ENCODE measurements at regions not wholly inside any gene's neighbourhood (a gene's known extent, or its start where the extent isn't known, plus 50 kb on each side); places are given as distances from the start of the nearest gene placed in this dataset.

DNA sequence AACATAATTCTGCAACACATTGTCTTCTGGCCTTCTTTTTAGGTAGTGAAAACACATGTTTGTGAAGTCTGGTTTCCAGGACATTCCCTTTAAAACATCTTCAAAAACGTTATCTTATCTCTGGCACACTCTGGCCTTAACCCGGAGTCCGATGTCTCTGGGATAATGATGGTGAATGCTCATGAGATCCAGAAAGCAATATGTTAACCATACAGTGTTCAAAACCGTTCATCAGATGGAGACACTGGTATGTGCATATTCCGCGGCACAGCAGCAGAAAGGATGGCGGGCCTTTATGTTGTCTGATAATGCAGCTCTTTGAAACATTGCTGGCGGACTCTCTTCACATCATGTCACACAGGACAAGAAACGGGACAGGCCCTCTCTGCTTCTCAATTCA, 605.2 kb downstream of the CCDC171 start:
- TF ChIP-seq, protein P1, sequence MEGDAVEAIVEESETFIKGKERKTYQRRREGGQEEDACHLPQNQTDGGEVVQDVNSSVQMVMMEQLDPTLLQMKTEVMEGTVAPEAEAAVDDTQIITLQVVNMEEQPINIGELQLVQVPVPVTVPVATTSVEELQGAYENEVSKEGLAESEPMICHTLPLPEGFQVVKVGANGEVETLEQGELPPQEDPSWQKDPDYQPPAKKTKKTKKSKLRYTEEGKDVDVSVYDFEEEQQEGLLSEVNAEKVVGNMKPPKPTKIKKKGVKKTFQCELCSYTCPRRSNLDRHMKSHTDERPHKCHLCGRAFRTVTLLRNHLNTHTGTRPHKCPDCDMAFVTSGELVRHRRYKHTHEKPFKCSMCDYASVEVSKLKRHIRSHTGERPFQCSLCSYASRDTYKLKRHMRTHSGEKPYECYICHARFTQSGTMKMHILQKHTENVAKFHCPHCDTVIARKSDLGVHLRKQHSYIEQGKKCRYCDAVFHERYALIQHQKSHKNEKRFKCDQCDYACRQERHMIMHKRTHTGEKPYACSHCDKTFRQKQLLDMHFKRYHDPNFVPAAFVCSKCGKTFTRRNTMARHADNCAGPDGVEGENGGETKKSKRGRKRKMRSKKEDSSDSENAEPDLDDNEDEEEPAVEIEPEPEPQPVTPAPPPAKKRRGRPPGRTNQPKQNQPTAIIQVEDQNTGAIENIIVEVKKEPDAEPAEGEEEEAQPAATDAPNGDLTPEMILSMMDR (IDR thresholded peaks at IDR 0.05; ENCODE audit: low read length) = no peak
- TF ChIP-seq EZH2phosphoT487 (IDR thresholded peaks at IDR 0.05; ENCODE audit: low read length) (no peak), EZH2 (optimal IDR thresholded peaks at IDR 0.05; ENCODE audit: low read depth, low read length) (no peak)

Data from MM.1S (cell line).